Immature natural killer cell (primary cell): ENCODE measurements at regions not wholly inside any gene's neighbourhood (a gene's known extent, or its start where the extent isn't known, plus 50 kb on each side); places are given as distances from the start of the nearest gene placed in this dataset.

ENCODE experiments used
- DNase-seq, 3 donors: peaks; one replicate each; pipeline ENCODE4 v3.0.0; 2022; ENCODE audit warnings: mixed read lengths in 1 of 3
- H3K27ac Mint-ChIP-seq, 6 donors: one replicate each; pipeline ENCODE4 v1.8.0; 2020; ENCODE audit warnings: mixed read lengths in 6 of 6, mild to moderate bottlenecking in 5 of 6, inconsistent platforms in 4 of 6, moderate library complexity in 3 of 6
- H3K27me3 Mint-ChIP-seq, 3 donors: one replicate each; pipeline ENCODE4 v1.8.0; 2020 to 2021; ENCODE audit warnings: low read depth in 3 of 3, mild to moderate bottlenecking in 3 of 3, mixed read lengths in 3 of 3, moderate library complexity in 3 of 3, inconsistent platforms in 1 of 3
- H3K36me3 Mint-ChIP-seq, 3 donors: one replicate each; pipeline ENCODE4 v1.8.0; 2020; ENCODE audit warnings: mixed read lengths in 3 of 3, inconsistent platforms in 2 of 3, mild to moderate bottlenecking in 2 of 3
- H3K4me1 Mint-ChIP-seq, 2 donors: one replicate each; pipeline ENCODE4 v1.8.0; 2020; ENCODE audit warnings: inconsistent platforms in 2 of 2, mild to moderate bottlenecking in 2 of 2, mixed read lengths in 2 of 2, moderate library complexity in 1 of 2
- H3K4me3 Mint-ChIP-seq, 5 donors: one replicate each; pipeline ENCODE4 v1.8.0; 2020; ENCODE audit warnings: mild to moderate bottlenecking in 5 of 5, mixed read lengths in 5 of 5, inconsistent platforms in 3 of 5, moderate library complexity in 3 of 5
- H3K9me3 Mint-ChIP-seq, 6 donors: one replicate each; pipeline ENCODE4 v1.8.0; 2020; ENCODE audit warnings: mild to moderate bottlenecking in 6 of 6, mixed read lengths in 6 of 6, inconsistent platforms in 4 of 6, moderate library complexity in 3 of 6

DNA sequence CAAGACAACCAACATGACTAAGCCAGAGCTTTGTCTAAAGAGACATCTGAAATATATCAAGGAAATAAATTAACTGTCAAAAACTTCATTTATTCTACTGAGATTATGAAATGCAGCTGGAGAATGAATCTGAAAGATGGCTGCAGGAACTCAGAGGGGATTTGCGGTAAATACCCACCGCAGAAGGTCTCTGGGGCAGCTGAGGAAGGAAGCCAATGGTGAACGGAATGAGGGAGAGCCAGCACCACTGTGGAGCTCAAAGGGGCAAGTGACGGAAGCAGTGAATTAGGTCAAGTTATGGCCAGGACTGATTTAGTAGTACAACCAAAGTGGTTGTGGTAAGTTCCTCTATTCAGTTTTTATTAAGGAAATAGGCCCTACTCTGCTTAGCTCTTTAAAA, 215.3 kb upstream of the GLI3 start:
- Mint-ChIP-seq H3K27me3 (peaks cover 0 to 6% (median 0%) of the 10 kb centered on the region in 3 donors), H3K9me3 (peaks cover 0 to 11% (median 2%) of the 10 kb centered on the region in 6 donors), H3K4me3 (no peak overlapping the region), H3K36me3 (no peaks in the 10 kb centered on the region), H3K4me1 (peaks cover 13 to 20% of the 10 kb centered on the region in 2 donors), H3K27ac (no peak overlapping the region)
- DNase-seq = no peak

DNA sequence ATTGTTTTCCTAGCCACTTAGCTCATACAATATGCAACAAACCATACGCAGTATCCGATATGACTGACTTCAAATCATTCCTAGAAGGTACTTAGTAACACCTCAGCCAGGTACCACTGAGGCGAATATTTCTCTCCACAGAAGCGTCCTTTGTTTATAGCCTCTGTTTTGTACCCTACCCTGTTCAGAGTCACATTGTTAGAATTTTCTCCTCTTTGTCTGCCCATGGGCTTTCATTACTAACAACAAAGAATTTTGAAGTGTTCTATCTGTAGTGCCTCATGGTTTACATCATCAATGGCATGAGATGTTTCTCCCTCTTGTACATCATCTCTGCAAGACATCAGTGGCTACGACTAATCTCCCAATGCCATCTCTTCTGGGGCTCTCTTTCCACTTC, 212.4 kb upstream of the GLI3 start:
- DNase-seq = no peak
- no peak overlapping the region for H3K4me3 Mint-ChIP-seq
- H3K27me3 Mint-ChIP-seq = peaks cover 0 to 6% (median 0%) of the 10 kb centered on the region in 3 donors
- H3K36me3 Mint-ChIP-seq = no peaks in the 10 kb centered on the region
- H3K9me3 Mint-ChIP-seq = peaks cover 0 to 11% (median 3%) of the 10 kb centered on the region in 6 donors
- no peak overlapping the region for H3K27ac Mint-ChIP-seq
- peaks cover 13 to 20% of the 10 kb centered on the region in 2 donors for H3K4me1 Mint-ChIP-seq

DNA sequence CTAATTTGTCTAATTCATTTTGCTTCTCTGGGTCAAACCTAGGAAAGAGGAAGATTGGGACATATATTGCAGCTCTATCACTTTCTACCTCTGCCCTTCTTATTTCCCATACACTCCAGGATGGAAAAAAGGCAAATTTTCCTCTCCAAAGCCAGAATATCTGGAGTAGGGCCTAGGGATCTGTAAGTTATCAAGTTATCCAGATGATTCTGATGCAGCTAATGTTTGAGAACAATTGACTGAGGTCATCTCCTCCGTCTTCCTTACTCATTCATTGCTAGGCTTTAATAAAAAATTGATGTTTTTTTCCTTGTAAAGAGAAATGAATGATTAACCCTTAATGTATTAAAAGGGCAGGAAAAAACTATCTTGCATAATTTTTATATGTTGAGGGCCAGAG, 211.9 kb upstream of the GLI3 start:
- Mint-ChIP-seq H3K36me3 (no peaks in the 10 kb centered on the region), H3K4me3 (no peak overlapping the region), H3K27ac (no peak overlapping the region), H3K4me1 (peaks cover 13 to 20% of the 10 kb centered on the region in 2 donors), H3K27me3 (peaks cover 0 to 5% (median 0%) of the 10 kb centered on the region in 3 donors), H3K9me3 (peaks cover 0 to 8% (median 3%) of the 10 kb centered on the region in 6 donors)
- DNase-seq = no peak

DNA sequence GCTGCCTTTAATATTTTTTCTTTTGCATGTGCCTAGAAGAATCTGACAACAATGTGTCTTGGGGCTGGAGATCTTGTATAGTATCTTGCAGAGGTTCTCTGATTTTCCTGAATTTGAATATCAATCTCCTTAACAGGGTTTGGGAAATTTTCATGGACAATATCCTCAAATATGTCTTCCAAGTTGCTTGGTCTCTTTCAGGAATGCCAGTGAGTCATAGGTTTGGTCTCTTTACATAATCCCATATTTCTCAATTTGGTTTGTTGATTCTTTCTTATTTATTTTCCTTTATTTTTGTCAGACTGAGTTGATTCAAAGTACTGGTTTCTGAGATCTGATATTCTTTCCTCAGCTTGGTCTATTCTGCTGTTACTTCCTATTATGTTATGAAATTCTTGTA, 208.7 kb upstream of the GLI3 start:
- no peaks in the 10 kb centered on the region for H3K4me1 Mint-ChIP-seq
- DNase-seq = no peak
- peaks cover 0 to 5% (median 0%) of the 10 kb centered on the region in 3 donors for H3K27me3 Mint-ChIP-seq
- peaks cover 2 to 14% (median 5%) of the 10 kb centered on the region in 6 donors for H3K9me3 Mint-ChIP-seq
- no peaks in the 10 kb centered on the region for H3K36me3 Mint-ChIP-seq
- no peak overlapping the region for H3K27ac Mint-ChIP-seq
- H3K4me3 Mint-ChIP-seq = no peak overlapping the region

DNA sequence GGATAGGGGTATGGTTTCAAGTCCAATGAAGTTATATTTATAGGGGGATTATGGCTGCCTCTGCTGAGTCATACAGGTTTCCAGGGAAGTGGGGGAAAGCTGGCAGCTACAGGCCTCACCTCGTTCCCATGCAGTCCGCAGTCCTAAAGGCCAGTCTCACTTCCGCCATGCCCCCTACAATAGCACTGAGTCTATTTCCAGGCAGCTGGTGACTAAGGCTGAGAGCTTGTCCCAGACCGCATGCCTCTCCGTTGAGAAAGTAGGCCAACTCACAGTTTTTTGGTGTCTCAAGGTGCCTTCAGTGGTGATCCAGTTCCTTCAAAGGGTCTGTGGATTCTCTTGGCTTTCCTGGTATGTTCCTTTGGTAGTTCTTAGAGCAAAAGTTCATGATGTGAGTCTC, 203.9 kb upstream of the GLI3 start:
- Mint-ChIP-seq H3K9me3 (peaks cover 3 to 30% (median 18%) of the 10 kb centered on the region in 6 donors), H3K27ac (no peak overlapping the region), H3K4me3 (no peak overlapping the region), H3K4me1 (no peaks in the 10 kb centered on the region), H3K27me3 (peaks cover 0 to 5% (median 0%) of the 10 kb centered on the region in 3 donors), H3K36me3 (no peaks in the 10 kb centered on the region)
- no peak for DNase-seq

DNA sequence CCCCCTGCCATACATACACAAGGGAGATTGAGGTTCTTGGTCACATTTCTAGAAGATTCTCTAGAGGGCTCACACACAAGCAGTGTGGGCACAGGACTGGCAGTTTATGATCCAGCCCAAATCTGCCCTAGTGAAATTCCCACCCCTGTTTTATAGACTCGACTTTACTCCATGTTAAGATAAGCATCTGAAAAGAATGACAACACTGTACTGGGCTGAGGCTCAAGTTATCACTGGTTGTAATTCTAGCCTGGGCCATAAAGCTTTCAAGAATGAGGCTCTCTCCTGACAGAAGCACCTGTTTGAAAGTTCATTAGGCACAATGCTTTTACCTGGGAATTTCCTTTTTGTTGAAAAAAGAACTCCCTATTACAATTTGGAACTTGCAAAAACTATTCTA, 195.6 kb upstream of the GLI3 start:
- Mint-ChIP-seq H3K4me3 (no peak overlapping the region), H3K27me3 (peaks cover 0 to 4% (median 0%) of the 10 kb centered on the region in 3 donors), H3K36me3 (no peaks in the 10 kb centered on the region), H3K27ac (no peak overlapping the region), H3K4me1 (no peaks in the 10 kb centered on the region), H3K9me3 (peaks cover 0 to 8% (median 0%) of the 10 kb centered on the region in 6 donors)
- DNase-seq = no peak

DNA sequence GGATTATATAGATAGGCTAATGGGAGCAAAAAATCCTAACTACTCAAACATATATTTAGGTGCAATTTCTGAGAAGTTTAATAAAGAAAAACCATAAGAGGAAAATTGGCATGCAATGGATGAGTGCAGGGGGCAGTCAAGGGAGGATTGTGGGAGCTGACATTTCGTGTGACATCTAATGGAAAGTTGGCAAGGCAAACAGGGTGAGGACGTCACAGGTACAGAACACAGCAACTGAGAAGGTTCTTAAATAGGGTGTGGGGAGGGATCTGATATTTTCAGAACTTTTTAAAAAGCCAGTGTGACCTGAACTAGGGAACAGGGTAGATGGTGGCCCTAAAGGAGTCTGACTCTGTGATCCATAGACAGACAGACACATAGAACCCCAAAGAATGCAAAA, 194.9 kb upstream of the GLI3 start:
- Mint-ChIP-seq H3K36me3 (no peaks in the 10 kb centered on the region), H3K27ac (no peak overlapping the region), H3K4me3 (no peak overlapping the region), H3K4me1 (no peaks in the 10 kb centered on the region), H3K9me3 (peaks cover 0 to 8% (median 0%) of the 10 kb centered on the region in 6 donors), H3K27me3 (peaks cover 0 to 5% (median 4%) of the 10 kb centered on the region in 3 donors)
- DNase-seq = no peak

DNA sequence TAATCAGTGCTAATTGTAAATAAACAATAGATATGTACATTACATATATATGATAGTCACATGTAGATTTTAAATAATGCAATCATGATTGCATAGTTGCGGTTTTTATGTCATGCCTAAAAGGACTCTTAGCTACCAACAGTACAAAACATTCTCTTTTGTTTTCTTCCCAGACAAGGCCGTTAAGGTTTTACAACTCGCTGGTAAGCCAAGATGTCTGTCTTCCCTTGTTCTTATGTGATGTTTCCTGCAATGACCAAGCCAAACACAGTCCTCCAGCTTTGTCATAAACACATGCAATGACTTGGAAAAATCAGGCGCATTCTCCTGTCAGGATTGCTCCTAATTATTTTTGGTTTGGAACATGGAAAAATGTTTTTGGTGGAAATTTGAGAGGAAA, 192.3 kb upstream of the GLI3 start:
- no peak overlapping the region for H3K27ac Mint-ChIP-seq
- peaks cover 0 to 7% (median 6%) of the 10 kb centered on the region in 3 donors for H3K27me3 Mint-ChIP-seq
- H3K4me1 Mint-ChIP-seq = no peaks in the 10 kb centered on the region
- no peak overlapping the region for H3K4me3 Mint-ChIP-seq
- H3K9me3 Mint-ChIP-seq = peaks cover 0 to 3% (median 0%) of the 10 kb centered on the region in 6 donors
- no peak for DNase-seq
- no peaks in the 10 kb centered on the region for H3K36me3 Mint-ChIP-seq

DNA sequence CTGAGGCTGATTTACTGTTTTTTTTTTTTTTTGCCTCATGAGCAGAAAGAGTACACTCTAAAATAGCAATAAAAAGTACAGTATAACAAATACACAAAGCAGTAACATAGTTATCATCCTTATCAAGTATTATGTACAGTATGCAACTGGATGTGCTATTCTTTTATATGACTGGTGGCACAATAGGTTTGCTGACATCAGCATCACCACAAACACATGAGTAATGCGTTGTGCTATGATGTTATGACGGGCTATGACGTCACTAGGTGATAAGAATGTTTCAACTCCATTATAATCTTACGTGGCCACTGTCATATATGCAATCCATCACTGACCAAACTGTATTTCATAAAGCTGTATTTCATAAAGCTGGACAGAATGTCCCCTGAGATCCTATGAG, 189.2 kb upstream of the GLI3 start:
- Mint-ChIP-seq H3K4me1 (no peaks in the 10 kb centered on the region), H3K27ac (no peak overlapping the region), H3K36me3 (no peaks in the 10 kb centered on the region), H3K9me3 (no peaks in the 10 kb centered on the region), H3K27me3 (peaks cover 2 to 8% (median 6%) of the 10 kb centered on the region in 3 donors), H3K4me3 (no peak overlapping the region)
- DNase-seq = no peak

DNA sequence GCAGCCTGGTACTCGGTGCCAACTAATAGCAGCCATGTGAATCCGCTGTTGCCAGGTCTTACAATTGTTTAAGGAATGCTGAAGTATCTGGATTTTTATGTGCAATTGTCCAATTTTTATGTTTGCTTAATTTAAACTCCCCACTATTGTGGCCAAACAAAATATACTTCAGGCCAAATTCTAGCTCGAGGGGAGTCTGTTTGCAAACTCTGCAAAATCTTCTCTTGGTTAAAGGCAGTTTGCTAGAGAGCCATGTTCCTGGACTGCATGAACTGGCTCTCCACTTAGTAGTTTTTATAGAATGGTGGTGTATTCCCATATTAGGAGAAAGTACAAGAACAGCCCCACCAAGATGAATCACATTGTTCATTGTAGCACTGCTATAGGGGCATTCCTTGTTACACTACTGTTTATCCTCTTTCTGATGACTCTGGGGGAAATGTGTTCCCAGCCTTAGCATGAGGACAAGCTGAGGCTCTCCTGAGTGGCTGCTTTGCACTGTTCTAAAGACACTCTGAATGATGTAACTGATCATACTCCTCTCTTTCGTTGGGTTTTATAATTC, 178.0 kb upstream of the GLI3 start:
- no peak overlapping the region for H3K27ac Mint-ChIP-seq
- peaks cover 0 to 4% (median 0%) of the 10 kb centered on the region in 6 donors for H3K9me3 Mint-ChIP-seq
- no peak for DNase-seq
- peaks cover 0 to 4% (median 0%) of the 10 kb centered on the region in 3 donors for H3K27me3 Mint-ChIP-seq
- H3K4me3 Mint-ChIP-seq = no peak overlapping the region
- H3K4me1 Mint-ChIP-seq = no peaks in the 10 kb centered on the region
- no peaks in the 10 kb centered on the region for H3K36me3 Mint-ChIP-seq

DNA sequence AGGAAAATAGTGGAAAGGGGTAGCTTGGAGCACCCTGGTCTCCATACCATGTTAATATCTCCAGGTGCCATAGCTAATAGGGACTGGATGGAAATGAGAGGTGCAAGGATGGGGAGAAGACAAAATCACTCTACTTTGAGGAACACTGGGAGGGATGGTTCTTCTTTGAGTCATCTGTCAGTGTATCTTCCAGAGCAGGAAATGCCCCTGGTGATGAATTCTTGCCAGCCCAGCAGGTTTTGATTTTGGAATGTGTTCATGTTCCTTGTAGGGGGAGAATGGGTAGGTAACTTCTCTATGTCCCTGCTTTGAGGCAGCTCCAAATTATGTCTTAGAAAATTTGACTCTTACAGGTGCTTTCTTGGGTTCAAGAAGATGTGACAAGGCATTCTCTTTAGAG, 177.0 kb upstream of the GLI3 start:
- H3K4me1 Mint-ChIP-seq = no peaks in the 10 kb centered on the region
- H3K36me3 Mint-ChIP-seq = no peaks in the 10 kb centered on the region
- peaks cover 0 to 4% (median 0%) of the 10 kb centered on the region in 3 donors for H3K27me3 Mint-ChIP-seq
- DNase-seq = no peak
- H3K4me3 Mint-ChIP-seq = no peak overlapping the region
- H3K9me3 Mint-ChIP-seq = peaks cover 0 to 4% (median 0%) of the 10 kb centered on the region in 6 donors
- H3K27ac Mint-ChIP-seq = no peak overlapping the region

DNA sequence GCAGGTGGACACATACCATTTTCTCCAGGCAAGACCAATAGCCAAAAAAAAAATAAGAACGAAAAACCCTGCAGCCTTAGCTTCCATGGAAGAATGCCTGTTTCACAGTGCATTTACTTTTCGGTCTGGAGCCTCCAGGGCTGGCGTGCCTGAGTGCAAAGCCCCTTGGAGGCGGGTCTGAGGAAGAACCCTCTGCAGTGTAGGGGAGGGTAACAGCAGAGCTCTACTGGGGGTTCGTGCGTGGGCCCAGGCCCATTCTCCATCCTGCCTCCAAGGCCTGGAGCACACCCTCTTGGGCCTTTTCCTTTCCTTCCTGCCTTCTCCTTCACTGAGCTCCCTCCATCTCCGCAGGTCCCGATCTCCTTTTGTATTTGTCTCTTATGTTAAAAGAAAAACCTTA, 172.3 kb upstream of the GLI3 start:
- H3K4me3 Mint-ChIP-seq = no peak overlapping the region
- H3K27ac Mint-ChIP-seq = no peak overlapping the region
- H3K36me3 Mint-ChIP-seq = no peaks in the 10 kb centered on the region

DNA sequence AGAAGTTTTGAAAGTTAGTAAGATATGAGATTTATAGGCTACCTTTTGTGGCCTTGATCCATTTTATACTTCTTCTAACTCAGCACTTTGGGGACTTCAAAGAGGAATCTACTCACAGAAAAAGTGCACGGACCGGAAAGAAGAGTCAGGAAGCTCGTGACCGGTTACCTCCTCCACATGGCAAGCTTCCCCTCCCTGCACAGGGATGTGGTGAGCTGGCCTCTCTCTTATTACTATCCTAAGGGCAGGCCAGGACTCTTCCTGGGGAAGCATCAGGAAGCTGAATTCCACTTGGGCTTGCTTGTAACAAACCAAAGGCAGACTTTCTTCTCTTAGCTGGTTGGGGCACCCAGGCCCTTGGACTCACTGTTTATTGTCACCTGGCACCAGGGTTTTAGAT, 170.8 kb upstream of the GLI3 start:
- peaks cover 0 to 4% (median 0%) of the 10 kb centered on the region in 3 donors for H3K27me3 Mint-ChIP-seq
- no peak overlapping the region for H3K27ac Mint-ChIP-seq
- no peak overlapping the region for H3K4me3 Mint-ChIP-seq
- no peaks in the 10 kb centered on the region for H3K36me3 Mint-ChIP-seq
- no peak for DNase-seq
- no peaks in the 10 kb centered on the region for H3K9me3 Mint-ChIP-seq
- no peaks in the 10 kb centered on the region for H3K4me1 Mint-ChIP-seq

More for the DNA sequence above, 172.3 kb upstream of the GLI3 start:
- H3K27me3 Mint-ChIP-seq = peaks cover 0 to 4% (median 0%) of the 10 kb centered on the region in 3 donors
- no peak for DNase-seq
- no peaks in the 10 kb centered on the region for H3K4me1 Mint-ChIP-seq
- peaks cover 0 to 4% (median 0%) of the 10 kb centered on the region in 6 donors for H3K9me3 Mint-ChIP-seq

DNA sequence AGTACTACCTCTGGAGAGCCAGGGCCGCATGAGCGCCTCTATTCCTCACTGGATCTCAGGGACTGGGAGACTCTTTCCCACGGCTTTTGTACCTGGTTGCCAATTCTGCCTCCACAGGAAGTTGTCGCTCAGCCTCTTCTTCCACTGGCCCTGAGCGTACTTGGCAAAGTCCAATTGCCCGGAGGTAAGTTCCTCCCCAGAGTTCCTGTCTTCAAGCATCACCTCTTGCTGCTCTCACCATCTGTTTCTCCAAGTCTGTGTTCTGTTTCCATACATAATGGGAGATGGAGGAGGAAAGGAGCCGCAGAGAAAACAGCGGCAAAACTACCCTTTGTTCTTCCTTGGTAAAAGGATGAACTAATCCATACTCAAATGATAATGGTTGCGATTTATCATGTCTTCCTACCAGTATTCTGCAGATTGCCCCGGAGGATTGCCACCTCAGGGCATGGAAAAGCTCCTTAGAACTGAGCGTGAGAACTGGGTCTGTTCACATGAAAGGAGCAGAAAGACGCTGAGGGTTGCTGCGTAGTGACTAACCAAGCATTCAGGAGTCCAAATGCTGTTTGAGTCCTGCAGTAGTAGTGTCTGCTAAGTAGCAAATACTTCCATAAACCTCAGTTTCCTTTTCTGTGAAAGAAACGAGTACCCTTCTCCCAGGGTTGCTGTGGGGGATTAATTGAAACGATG, 170.2 kb upstream of the GLI3 start:
- Mint-ChIP-seq H3K9me3 (no peaks in the 10 kb centered on the region), H3K36me3 (no peaks in the 10 kb centered on the region), H3K4me3 (no peak overlapping the region), H3K27me3 (peaks cover 0 to 4% (median 0%) of the 10 kb centered on the region in 3 donors), H3K4me1 (no peaks in the 10 kb centered on the region), H3K27ac (no peak overlapping the region)
- DNase-seq = no peak
